K562 (cell line): ENCODE measurements at regions not wholly inside any gene's neighbourhood (a gene's known extent, or its start where the extent isn't known, plus 50 kb on each side); places are given as distances from the start of the nearest gene placed in this dataset.

Experiments used
- BCOR ChIP-seq: fragments of 450-650 bp; IDR thresholded peaks from 2 replicates; pipeline ENCODE4 v1.6.1; 2016
- ETS1 ChIP-seq: conservative IDR thresholded peaks from 2 replicates; pipeline ENCODE4 v1.6.1; 2011; ENCODE audit warnings: low read depth, mild to moderate bottlenecking, low read length; ENCODE audit not compliant: control insufficient read depth
- MYC ChIP-seq, 2 experiments: fragments of 250-450 bp in 1 of 2; sonication (Bioruptor Pico) in 1 of 2; IDR thresholded peaks; 2 replicates each; pipeline versions ENCODE4 v1.5.1 to v1.6.1; 2012 to 2021; ENCODE audit warnings: low read depth in 2 of 2, borderline replicate concordance in 1 of 2, improper control_type of control experiment in 1 of 2, low read length in 1 of 2, mild to moderate bottlenecking in 1 of 2, moderate library complexity in 1 of 2
- NFIX ChIP-seq: fragments of 250-450 bp; sonication (Bioruptor Pico); IDR thresholded peaks from 2 replicates; pipeline ENCODE4 v1.4.0; 2020; ENCODE audit warnings: low read depth, mild to moderate bottlenecking, moderate library complexity
- PHF8 ChIP-seq: fragments of 200-600 bp; sonication (generic); IDR thresholded peaks from 2 replicates; pipeline ENCODE4 v1.6.1; 2012; ENCODE audit warnings: mixed run types, mild to moderate bottlenecking, inconsistent platforms, low read length, moderate library complexity, borderline replicate concordance
- XRCC4 ChIP-seq: IDR thresholded peaks from one replicate; pipeline ENCODE4 v1.6.1; 2011; ENCODE audit not compliant: insufficient read depth, insufficient read length; ENCODE audit errors: extremely low read depth
- ZNF764 ChIP-seq: fragments of 250-450 bp; sonication (Bioruptor Pico); IDR thresholded peaks from 2 replicates; pipeline ENCODE4 v1.4.0; 2020; ENCODE audit warnings: low read depth, mild to moderate bottlenecking, moderate library complexity
- TF ChIP-seq, protein P1 (sequence below): fragments of 450-650 bp; IDR thresholded peaks from 2 replicates; pipeline ENCODE4 v1.6.1; 2016; ENCODE audit warnings: mild to moderate bottlenecking, moderate library complexity
- TF ChIP-seq, protein P2 (sequence below): fragments of 250-450 bp; sonication (Bioruptor Pico); IDR thresholded peaks from 2 replicates; pipeline ENCODE4 v1.8.0; 2022; ENCODE audit warnings: inconsistent platforms, mild to moderate bottlenecking, moderate library complexity, borderline replicate concordance
- TF ChIP-seq, protein P3 (sequence below): fragments of 450-650 bp; IDR thresholded peaks from 2 replicates; pipeline ENCODE4 v1.6.1; 2018; ENCODE audit warnings: mild to moderate bottlenecking, low read depth; ENCODE audit not compliant: partially characterized antibody

- TF ChIP-seq, protein P1, sequence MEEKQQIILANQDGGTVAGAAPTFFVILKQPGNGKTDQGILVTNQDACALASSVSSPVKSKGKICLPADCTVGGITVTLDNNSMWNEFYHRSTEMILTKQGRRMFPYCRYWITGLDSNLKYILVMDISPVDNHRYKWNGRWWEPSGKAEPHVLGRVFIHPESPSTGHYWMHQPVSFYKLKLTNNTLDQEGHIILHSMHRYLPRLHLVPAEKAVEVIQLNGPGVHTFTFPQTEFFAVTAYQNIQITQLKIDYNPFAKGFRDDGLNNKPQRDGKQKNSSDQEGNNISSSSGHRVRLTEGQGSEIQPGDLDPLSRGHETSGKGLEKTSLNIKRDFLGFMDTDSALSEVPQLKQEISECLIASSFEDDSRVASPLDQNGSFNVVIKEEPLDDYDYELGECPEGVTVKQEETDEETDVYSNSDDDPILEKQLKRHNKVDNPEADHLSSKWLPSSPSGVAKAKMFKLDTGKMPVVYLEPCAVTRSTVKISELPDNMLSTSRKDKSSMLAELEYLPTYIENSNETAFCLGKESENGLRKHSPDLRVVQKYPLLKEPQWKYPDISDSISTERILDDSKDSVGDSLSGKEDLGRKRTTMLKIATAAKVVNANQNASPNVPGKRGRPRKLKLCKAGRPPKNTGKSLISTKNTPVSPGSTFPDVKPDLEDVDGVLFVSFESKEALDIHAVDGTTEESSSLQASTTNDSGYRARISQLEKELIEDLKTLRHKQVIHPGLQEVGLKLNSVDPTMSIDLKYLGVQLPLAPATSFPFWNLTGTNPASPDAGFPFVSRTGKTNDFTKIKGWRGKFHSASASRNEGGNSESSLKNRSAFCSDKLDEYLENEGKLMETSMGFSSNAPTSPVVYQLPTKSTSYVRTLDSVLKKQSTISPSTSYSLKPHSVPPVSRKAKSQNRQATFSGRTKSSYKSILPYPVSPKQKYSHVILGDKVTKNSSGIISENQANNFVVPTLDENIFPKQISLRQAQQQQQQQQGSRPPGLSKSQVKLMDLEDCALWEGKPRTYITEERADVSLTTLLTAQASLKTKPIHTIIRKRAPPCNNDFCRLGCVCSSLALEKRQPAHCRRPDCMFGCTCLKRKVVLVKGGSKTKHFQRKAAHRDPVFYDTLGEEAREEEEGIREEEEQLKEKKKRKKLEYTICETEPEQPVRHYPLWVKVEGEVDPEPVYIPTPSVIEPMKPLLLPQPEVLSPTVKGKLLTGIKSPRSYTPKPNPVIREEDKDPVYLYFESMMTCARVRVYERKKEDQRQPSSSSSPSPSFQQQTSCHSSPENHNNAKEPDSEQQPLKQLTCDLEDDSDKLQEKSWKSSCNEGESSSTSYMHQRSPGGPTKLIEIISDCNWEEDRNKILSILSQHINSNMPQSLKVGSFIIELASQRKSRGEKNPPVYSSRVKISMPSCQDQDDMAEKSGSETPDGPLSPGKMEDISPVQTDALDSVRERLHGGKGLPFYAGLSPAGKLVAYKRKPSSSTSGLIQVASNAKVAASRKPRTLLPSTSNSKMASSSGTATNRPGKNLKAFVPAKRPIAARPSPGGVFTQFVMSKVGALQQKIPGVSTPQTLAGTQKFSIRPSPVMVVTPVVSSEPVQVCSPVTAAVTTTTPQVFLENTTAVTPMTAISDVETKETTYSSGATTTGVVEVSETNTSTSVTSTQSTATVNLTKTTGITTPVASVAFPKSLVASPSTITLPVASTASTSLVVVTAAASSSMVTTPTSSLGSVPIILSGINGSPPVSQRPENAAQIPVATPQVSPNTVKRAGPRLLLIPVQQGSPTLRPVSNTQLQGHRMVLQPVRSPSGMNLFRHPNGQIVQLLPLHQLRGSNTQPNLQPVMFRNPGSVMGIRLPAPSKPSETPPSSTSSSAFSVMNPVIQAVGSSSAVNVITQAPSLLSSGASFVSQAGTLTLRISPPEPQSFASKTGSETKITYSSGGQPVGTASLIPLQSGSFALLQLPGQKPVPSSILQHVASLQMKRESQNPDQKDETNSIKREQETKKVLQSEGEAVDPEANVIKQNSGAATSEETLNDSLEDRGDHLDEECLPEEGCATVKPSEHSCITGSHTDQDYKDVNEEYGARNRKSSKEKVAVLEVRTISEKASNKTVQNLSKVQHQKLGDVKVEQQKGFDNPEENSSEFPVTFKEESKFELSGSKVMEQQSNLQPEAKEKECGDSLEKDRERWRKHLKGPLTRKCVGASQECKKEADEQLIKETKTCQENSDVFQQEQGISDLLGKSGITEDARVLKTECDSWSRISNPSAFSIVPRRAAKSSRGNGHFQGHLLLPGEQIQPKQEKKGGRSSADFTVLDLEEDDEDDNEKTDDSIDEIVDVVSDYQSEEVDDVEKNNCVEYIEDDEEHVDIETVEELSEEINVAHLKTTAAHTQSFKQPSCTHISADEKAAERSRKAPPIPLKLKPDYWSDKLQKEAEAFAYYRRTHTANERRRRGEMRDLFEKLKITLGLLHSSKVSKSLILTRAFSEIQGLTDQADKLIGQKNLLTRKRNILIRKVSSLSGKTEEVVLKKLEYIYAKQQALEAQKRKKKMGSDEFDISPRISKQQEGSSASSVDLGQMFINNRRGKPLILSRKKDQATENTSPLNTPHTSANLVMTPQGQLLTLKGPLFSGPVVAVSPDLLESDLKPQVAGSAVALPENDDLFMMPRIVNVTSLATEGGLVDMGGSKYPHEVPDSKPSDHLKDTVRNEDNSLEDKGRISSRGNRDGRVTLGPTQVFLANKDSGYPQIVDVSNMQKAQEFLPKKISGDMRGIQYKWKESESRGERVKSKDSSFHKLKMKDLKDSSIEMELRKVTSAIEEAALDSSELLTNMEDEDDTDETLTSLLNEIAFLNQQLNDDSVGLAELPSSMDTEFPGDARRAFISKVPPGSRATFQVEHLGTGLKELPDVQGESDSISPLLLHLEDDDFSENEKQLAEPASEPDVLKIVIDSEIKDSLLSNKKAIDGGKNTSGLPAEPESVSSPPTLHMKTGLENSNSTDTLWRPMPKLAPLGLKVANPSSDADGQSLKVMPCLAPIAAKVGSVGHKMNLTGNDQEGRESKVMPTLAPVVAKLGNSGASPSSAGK: no peak; the same call in 1 of the 2 replicates
- TF ChIP-seq NFIX (CRISPR knock-in tag) (no peak), ETS1 (no peak), MYC (IDR thresholded peaks at IDR 0.05; ENCODE audit: low read depth, low read length) (peak; percentile 66), MYC (CRISPR knock-in tag; IDR thresholded peaks at IDR 0.05; ENCODE audit: borderline replicate concordance, low read depth) (no peak), BCOR (peak; percentile 9; the same call in 1 of the 2 replicates), ZNF764 (CRISPR knock-in tag) (no peak), XRCC4 (no peak), PHF8 (no peak)
- TF ChIP-seq, protein P2, sequence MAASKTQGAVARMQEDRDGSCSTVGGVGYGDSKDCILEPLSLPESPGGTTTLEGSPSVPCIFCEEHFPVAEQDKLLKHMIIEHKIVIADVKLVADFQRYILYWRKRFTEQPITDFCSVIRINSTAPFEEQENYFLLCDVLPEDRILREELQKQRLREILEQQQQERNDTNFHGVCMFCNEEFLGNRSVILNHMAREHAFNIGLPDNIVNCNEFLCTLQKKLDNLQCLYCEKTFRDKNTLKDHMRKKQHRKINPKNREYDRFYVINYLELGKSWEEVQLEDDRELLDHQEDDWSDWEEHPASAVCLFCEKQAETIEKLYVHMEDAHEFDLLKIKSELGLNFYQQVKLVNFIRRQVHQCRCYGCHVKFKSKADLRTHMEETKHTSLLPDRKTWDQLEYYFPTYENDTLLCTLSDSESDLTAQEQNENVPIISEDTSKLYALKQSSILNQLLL (CRISPR knock-in tag): no peak
- TF ChIP-seq, protein P3, sequence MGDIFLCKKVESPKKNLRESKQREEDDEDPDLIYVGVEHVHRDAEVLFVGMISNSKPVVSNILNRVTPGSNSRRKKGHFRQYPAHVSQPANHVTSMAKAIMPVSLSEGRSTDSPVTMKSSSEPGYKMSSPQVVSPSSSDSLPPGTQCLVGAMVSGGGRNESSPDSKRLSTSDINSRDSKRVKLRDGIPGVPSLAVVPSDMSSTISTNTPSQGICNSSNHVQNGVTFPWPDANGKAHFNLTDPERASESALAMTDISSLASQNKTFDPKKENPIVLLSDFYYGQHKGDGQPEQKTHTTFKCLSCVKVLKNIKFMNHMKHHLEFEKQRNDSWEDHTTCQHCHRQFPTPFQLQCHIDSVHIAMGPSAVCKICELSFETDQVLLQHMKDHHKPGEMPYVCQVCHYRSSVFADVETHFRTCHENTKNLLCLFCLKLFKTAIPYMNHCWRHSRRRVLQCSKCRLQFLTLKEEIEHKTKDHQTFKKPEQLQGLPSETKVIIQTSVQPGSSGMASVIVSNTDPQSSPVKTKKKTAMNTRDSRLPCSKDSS: no peak
These were observed 939.4 kb downstream of the MCTP2 start (continued) for GRCh38 chr15:95170561-95171380.
